GM12801 (cell line): ENCODE measurements at regions not wholly inside any gene's neighbourhood (a gene's known extent, or its start where the extent isn't known, plus 50 kb on each side); places are given as distances from the start of the nearest gene placed in this dataset.

ENCODE experiments used
- TF ChIP-seq, protein P1 (sequence below): IDR thresholded peaks from one replicate; pipeline ENCODE4 v1.5.1; 2011; ENCODE audit warnings: control low read depth; ENCODE audit not compliant: insufficient read length; ENCODE audit errors: extremely low read depth

DNA sequence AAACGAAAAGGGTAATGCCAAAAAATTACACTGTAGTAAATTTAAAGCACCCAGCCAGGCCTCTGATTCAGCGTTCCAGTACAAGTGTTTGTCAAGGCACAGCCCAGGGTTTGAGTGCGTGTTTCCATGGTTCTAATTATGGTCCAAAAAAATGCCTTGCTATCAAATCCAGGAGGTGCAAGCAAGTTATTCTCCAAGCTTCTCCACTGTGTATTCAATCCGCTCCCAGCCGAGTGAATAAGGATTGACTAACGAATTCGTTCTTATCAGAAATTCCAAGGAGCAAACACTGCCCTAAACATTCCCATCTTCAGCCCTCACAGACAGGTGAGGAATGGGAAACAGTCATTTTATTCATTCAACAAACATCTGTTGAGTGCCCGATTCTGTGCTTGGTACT is 103.3 kb upstream of the WWC1 start:
- TF ChIP-seq, protein P1, sequence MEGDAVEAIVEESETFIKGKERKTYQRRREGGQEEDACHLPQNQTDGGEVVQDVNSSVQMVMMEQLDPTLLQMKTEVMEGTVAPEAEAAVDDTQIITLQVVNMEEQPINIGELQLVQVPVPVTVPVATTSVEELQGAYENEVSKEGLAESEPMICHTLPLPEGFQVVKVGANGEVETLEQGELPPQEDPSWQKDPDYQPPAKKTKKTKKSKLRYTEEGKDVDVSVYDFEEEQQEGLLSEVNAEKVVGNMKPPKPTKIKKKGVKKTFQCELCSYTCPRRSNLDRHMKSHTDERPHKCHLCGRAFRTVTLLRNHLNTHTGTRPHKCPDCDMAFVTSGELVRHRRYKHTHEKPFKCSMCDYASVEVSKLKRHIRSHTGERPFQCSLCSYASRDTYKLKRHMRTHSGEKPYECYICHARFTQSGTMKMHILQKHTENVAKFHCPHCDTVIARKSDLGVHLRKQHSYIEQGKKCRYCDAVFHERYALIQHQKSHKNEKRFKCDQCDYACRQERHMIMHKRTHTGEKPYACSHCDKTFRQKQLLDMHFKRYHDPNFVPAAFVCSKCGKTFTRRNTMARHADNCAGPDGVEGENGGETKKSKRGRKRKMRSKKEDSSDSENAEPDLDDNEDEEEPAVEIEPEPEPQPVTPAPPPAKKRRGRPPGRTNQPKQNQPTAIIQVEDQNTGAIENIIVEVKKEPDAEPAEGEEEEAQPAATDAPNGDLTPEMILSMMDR, result no peak

DNA sequence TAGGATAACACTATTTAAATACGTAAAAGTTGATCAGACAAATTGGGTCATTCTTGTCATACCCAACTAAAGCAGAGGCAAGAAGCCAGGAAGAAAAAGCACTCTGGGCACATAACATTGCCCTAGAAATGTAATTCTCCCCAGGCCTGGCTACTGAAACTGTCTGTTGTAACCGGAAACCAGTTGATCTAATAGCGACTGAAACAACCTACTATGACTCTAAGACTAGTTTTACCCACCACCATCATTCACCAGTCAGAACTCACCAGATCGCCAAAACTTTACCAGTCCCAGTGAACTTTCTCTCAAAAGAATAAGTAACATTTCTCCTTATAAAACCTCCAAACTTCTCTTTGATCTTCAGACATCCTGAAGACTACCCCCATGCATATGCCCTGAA is 99.3 kb upstream of the WWC1 start:
- TF ChIP-seq, protein P1, result no peak

DNA sequence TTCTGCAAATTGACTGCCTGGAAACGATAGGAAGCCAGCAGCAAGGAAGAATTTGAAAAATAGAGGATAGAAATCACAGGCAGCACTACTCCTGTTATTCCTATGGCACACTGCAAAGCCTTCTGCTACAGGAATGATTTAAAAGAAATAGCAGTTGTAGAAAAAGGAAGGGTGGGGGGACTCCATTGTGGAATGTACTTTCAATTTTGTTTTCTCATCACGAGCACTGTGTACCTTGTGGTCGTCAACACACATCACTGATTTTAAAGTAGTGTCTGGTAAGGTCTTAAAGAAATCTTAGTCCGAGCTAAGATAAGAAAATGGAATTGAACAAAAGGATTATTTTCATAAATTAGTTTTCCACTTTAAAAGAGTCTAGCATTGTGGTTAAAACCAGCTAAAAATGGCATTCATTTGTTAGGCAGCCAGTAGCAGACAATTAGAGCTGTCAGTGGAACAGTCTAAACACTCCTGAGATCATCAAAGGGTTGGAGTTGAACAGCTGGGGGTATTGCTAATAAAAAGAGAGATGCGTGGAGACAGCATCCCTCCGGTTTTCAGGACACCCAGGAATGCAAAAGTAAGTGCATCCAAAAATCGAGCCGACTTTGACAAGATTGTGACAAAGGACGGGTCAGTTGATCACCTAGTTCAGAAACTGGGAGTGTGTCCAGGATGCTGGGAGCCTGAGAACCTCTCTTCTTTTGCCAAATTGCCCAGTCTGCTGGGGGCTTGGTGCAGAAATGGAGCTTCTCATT is 97.8 kb upstream of the WWC1 start:
- TF ChIP-seq, protein P1, result no peak

DNA sequence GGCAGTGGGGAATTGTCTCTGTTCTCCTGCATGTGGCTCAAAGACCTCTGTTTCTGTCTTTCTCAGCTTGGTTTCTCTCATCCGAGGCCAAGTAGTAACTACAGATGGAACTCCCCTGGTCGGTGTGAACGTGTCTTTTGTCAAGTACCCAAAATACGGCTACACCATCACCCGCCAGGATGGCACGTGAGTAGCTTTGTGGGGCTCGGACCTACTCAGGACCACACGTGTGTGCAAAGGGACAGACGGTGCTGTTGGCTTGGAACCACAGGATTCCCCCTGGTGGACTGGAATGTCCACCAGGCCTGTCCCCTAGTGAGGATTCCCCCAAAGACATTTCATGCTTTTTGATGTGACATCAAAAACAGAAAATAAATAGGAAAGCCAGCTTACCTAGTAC is 96.3 kb upstream of the WWC1 start:
- TF ChIP-seq, protein P1, result no peak

DNA sequence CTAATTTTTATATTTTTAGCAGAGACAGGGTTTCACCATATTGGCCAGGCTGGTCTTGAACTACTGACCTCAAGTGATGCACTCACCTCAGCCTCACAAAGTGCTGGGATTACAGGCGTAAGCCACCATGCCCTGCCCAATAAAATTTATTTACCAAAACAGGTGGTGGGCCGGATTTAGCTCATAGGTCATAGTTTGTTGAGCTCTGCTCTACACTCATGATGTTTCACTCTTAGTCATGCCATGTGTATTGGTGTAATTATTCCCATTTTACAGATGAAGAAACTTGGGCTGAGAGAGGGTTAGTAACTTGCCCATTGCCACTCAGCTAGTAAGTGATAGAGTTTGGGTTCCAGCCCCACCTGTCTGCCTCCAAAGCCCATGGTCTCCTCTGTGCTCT is 93.1 kb upstream of the WWC1 start:
- TF ChIP-seq, protein P1, result no peak

DNA sequence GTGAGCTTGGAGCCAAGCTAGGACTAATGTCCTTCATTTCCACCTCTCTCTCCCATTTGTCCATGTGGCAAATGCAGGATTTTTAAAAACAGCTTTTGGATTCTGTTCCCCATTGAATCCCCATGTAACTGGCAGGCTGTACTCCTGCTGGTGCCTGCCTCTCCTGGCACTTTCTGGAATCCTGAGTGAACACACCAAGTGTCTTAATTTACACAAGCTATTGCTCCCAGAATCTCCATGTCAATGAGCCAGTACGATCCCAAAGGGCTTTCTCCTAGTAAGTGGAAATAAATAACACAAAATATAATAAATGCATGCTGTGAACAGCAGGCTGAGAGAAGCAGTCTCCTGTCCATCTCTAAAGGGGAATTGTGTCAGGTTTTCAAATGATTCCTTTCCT is 88.4 kb upstream of the WWC1 start:
- TF ChIP-seq, protein P1, result no peak

DNA sequence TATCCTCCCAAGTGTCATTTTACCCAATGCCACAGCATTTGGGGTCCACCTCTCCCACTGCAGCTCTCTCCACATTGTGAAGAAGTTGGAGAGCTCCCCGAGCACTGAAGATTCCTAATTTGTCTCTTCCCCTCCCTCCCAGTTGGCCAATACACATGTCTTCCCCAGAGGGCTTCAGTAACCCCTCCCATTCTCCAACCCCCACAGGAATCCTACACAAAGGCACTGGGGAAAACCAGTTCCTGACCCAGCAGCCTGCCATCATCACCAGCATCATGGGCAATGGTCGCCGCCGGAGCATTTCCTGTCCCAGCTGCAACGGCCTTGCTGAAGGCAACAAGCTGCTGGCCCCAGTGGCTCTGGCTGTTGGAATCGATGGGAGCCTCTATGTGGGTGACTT is 87.3 kb upstream of the WWC1 start:
- TF ChIP-seq, protein P1, result no peak
